ENCODE measurements at regions not wholly inside any gene's neighbourhood (a gene's known extent, or its start where the extent isn't known, plus 50 kb on each side); places are given as distances from the start of the nearest gene placed in this dataset.

GRCh38 chr14:81829447-81829846 is 295.8 kb upstream of the SEL1L start:
- Mint-ChIP-seq H3K36me3 (ENCODE audit: low read depth) (no peaks in the 10 kb centered on the region), H3K27ac (no peak overlapping the region), H3K9me3 (peaks cover 9% of the 10 kb centered on the region), H3K27me3 (ENCODE audit: low read depth) (peaks cover 3% of the 10 kb centered on the region), H3K4me1 (no peaks in the 10 kb centered on the region), H3K4me3 (no peak overlapping the region)
- TF ChIP-seq CTCF (IDR thresholded peaks at IDR 0.05; ENCODE audit: unreplicated experiment in 3 of 3): no peak

- no peak for TF ChIP-seq CTCF (IDR thresholded peaks at IDR 0.05; ENCODE audit: unreplicated experiment in 3 of 3)
- no peaks in the 10 kb centered on the region for H3K4me1 Mint-ChIP-seq
- H3K4me3 Mint-ChIP-seq: no peak overlapping the region
Observed at GRCh38 chr14:81831128-81831820, 297.6 kb upstream of the SEL1L start.

GRCh38 chr14:81834308-81834707 is 300.7 kb upstream of the SEL1L start:
- Mint-ChIP-seq H3K4me1 (no peaks in the 10 kb centered on the region), H3K27ac (no peak overlapping the region), H3K4me3 (no peak overlapping the region), H3K27me3 (ENCODE audit: low read depth) (no peaks in the 10 kb centered on the region), H3K36me3 (ENCODE audit: low read depth) (peaks cover 5% of the 10 kb centered on the region), H3K9me3 (peaks cover 18% of the 10 kb centered on the region)
- TF ChIP-seq CTCF (IDR thresholded peaks at IDR 0.05; ENCODE audit: unreplicated experiment in 3 of 3): no peak

More at GRCh38 chr14:81831128-81831820, 297.6 kb upstream of the SEL1L start:
- H3K9me3 Mint-ChIP-seq: peaks cover 17% of the 10 kb centered on the region
- H3K27ac Mint-ChIP-seq: no peak overlapping the region
- peaks cover 3% of the 10 kb centered on the region for H3K27me3 Mint-ChIP-seq (ENCODE audit: low read depth)
- peaks cover 5% of the 10 kb centered on the region for H3K36me3 Mint-ChIP-seq (ENCODE audit: low read depth)

- Mint-ChIP-seq H3K36me3 (ENCODE audit: low read depth) (peaks cover 5% of the 10 kb centered on the region), H3K27me3 (ENCODE audit: low read depth) (no peaks in the 10 kb centered on the region), H3K27ac (no peak overlapping the region), H3K9me3 (peaks cover 14% of the 10 kb centered on the region), H3K4me1 (no peaks in the 10 kb centered on the region), H3K4me3 (no peak overlapping the region)
- TF ChIP-seq CTCF (IDR thresholded peaks at IDR 0.05; ENCODE audit: unreplicated experiment in 3 of 3): no peak
Observed at GRCh38 chr14:81837304-81837703, 303.7 kb upstream of the SEL1L start.

GRCh38 chr14:81839056-81839455 is 305.4 kb upstream of the SEL1L start:
- H3K9me3 Mint-ChIP-seq: peaks cover 17% of the 10 kb centered on the region

More at GRCh38 chr14:81839056-81839455, 305.4 kb upstream of the SEL1L start:
- Mint-ChIP-seq H3K36me3 (ENCODE audit: low read depth) (peaks cover 5% of the 10 kb centered on the region), H3K4me1 (no peaks in the 10 kb centered on the region), H3K27me3 (ENCODE audit: low read depth) (no peaks in the 10 kb centered on the region), H3K27ac (no peak overlapping the region), H3K4me3 (no peak overlapping the region)
- no peak for TF ChIP-seq CTCF (IDR thresholded peaks at IDR 0.05; ENCODE audit: unreplicated experiment in 3 of 3)
